Choroid plexus epithelial cell (primary cell): ENCODE measurements at regions not wholly inside any gene's neighbourhood (a gene's known extent, or its start where the extent isn't known, plus 50 kb on each side); places are given as distances from the start of the nearest gene placed in this dataset.
"Not testable (repeated sequence)": the region's sequence is repeated elsewhere in the genome, so short reads cannot be mapped to it uniquely, and the experiment has no call there.

ENCODE experiments used
- DNase-seq: peaks from one replicate; pipeline ENCODE4 v3.0.0-alpha.2; 2010; ENCODE audit warnings: low read depth
- H3K4me3 ChIP-seq: 2 replicates; pipeline ENCODE4 v1.5.1; 2011; ENCODE audit warnings: low read depth, mild to moderate bottlenecking, control low read depth, low read length, moderate library complexity
- TF ChIP-seq, protein P1 (sequence below): conservative IDR thresholded peaks from 2 replicates; pipeline ENCODE4 v1.5.1; 2011; ENCODE audit warnings: low read depth, mild to moderate bottlenecking, control low read depth, inconsistent platforms, low read length, moderate library complexity

DNA sequence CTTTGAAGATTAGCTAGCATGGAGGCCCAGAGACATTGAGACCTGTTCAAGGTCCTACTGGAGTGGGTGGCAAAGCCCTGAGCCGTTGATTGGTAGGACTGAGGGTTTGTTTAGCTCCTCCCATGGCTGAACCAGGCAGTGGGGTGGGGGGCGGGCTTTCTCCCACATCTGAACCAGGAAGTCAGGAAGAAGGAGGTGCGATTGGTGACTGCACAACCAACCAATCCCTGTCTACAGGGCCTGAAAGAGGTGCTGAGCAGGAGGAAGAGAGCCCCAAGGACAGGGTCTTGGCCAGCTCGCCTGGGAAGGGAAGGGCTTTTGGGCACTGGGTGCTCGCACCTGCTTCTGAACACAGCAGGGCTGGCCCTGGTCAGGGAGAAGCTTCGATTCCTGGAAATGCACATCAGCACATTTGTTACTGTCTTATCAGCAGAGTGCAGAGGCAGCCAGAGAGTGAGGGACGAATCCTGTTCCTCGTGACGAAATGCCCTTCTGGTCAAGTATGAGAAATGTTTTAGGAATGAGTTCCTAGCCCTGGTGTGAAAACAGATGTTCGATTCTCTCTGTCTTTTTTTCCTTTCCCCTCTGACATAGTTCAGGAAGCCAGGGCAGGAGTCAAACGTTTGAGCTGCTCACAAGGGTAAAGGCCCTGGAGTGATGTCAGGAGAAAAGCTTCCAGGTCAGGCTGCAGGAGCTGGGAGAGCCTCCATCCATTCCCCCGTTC is 294.8 kb upstream of the KLF4 start:
- TF ChIP-seq, protein P1, sequence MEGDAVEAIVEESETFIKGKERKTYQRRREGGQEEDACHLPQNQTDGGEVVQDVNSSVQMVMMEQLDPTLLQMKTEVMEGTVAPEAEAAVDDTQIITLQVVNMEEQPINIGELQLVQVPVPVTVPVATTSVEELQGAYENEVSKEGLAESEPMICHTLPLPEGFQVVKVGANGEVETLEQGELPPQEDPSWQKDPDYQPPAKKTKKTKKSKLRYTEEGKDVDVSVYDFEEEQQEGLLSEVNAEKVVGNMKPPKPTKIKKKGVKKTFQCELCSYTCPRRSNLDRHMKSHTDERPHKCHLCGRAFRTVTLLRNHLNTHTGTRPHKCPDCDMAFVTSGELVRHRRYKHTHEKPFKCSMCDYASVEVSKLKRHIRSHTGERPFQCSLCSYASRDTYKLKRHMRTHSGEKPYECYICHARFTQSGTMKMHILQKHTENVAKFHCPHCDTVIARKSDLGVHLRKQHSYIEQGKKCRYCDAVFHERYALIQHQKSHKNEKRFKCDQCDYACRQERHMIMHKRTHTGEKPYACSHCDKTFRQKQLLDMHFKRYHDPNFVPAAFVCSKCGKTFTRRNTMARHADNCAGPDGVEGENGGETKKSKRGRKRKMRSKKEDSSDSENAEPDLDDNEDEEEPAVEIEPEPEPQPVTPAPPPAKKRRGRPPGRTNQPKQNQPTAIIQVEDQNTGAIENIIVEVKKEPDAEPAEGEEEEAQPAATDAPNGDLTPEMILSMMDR, result peak; percentile 5
- no peak overlapping the region for H3K4me3 ChIP-seq
- DNase-seq, result peak; percentile 93

GRCh38 chr9:107782789-107783188 is 293.2 kb upstream of the KLF4 start:
- H3K4me3 ChIP-seq, result no peak overlapping the region
- peak; percentile 11 for DNase-seq
- TF ChIP-seq, protein P1, result no peak

GRCh38 chr9:107782381-107782780 is 292.8 kb upstream of the KLF4 start:
- peak; percentile 55 for DNase-seq
- no peak overlapping the region for H3K4me3 ChIP-seq

GRCh38 chr9:107780960-107781359 is 291.4 kb upstream of the KLF4 start:
- DNase-seq, result peak; percentile 22
- TF ChIP-seq, protein P1, result no peak
- no peak overlapping the region for H3K4me3 ChIP-seq

More at GRCh38 chr9:107782381-107782780, 292.8 kb upstream of the KLF4 start:
- TF ChIP-seq, protein P1, result no peak

GRCh38 chr9:107779731-107780130 is 290.2 kb upstream of the KLF4 start:
- DNase-seq, result no peak
- TF ChIP-seq, protein P1, result no peak
- H3K4me3 ChIP-seq, result no peak overlapping the region

DNA sequence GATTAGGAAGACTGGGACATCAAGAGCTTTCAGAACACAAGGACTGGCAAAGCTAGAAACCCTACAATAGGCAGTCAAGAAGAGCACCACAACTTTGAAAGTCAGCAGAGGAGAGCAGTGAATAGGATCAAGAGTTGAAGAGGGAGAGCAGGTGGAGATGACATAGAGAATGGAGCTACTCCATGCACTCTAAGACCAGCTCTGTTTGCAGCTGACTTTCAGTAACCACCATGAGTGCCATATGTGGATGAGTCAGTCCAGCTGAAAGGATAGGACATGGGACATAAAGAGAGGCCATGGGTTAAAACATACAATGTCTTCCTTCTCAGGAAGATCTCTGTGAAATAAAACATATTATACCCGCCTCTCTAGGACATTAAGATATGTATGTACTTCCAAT is 289.1 kb upstream of the KLF4 start:
- no peak for DNase-seq
- TF ChIP-seq, protein P1, result no peak
- H3K4me3 ChIP-seq, result no peak overlapping the region

DNA sequence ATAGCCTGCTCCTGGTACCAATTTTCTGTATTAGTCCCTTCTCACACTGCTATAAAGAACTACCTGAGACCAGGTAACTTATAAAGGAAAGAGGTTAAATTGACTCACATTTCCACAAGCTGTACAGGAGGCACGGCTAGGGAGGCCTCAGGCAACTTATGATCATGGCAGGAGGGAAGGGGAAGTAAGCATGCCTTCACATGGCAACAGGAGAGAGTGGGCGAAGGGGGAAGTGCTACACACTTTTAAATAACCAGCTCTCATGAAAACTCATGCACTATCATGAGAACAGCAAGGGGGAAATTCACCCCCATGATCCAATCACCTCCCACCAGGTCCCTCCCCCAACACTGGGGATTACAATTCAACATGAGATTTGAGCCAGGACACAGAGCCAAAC is 284.5 kb upstream of the KLF4 start:
- not testable (repeated sequence) for DNase-seq, H3K4me3 ChIP-seq

GRCh38 chr9:107772988-107773387 is 283.4 kb upstream of the KLF4 start:
- H3K4me3 ChIP-seq, result no peak overlapping the region
- no peak for DNase-seq
- TF ChIP-seq, protein P1, result no peak
